Upper lobe of left lung (tissue), 6 donors: ENCODE measurements at regions not wholly inside any gene's neighbourhood (a gene's known extent, or its start where the extent isn't known, plus 50 kb on each side); places are given as distances from the start of the nearest gene placed in this dataset.
"Not testable (repeated sequence)": the region's sequence is repeated elsewhere in the genome, so short reads cannot be mapped to it uniquely, and the experiment has no call there.

Experiments used
- ATAC-seq, 2 donors: fragments of 200-7000 bp; cut with Tn5 transposase; one replicate each; pipeline ENCODE4 v1.9.1; 2022; ENCODE audit warnings: mild to moderate bottlenecking in 2 of 2, moderate library complexity in 2 of 2; ENCODE audit not compliant: low FRiP score in 2 of 2
- DNase-seq, 2 donors: peaks; one replicate each; pipeline ENCODE4 v3.0.0-alpha.2; 2019 to 2020
- H3K27ac ChIP-seq, 4 donors: fragments of 200-600 bp; sonication (generic); one replicate each; pipeline ENCODE4 v1.5.1; 2016 to 2019
- H3K27me3 ChIP-seq, 4 donors: fragments of 200-600 bp; sonication (generic); one replicate each; pipeline ENCODE4 v1.5.1; 2017 to 2019
- H3K36me3 ChIP-seq, 4 donors: fragments of 200-600 bp; sonication (generic); one replicate each; pipeline ENCODE4 v1.5.1; 2016 to 2019
- H3K4me1 ChIP-seq, 4 donors: fragments of 200-600 bp; sonication (generic); one replicate each; pipeline ENCODE4 v1.5.1; 2018 to 2019
- H3K4me3 ChIP-seq, 4 donors: fragments of 200-600 bp; sonication (generic); one replicate each; pipeline ENCODE4 v1.5.1; 2017 to 2019; ENCODE audit warnings: mild to moderate bottlenecking in 2 of 4, moderate library complexity in 1 of 4
- H3K9me3 ChIP-seq, 4 donors: fragments of 200-600 bp; sonication (generic); one replicate each; pipeline ENCODE4 v1.5.1; 2018 to 2019
- CTCF ChIP-seq, 6 experiments: fragments of 450-650 bp in 4 of 6; fragments of 200-600 bp in 2 of 6; sonication (generic) in 2 of 6; IDR thresholded peaks; one replicate each; pipeline ENCODE4 v1.5.1; 2016 to 2019; ENCODE audit warnings: antibody characterized with exemption in 6 of 6
- EP300 ChIP-seq, 4 donors: sonication (generic); formaldehyde crosslinking; IDR thresholded peaks; one replicate each; pipeline ENCODE4 v1.5.1; 2017; ENCODE audit warnings: antibody characterized with exemption in 4 of 4, control low read depth in 2 of 4
- POLR2A ChIP-seq, 4 donors: fragments of 450-650 bp; IDR thresholded peaks; one replicate each; pipeline ENCODE4 v1.5.1; 2016 to 2017; ENCODE audit warnings: antibody characterized with exemption in 4 of 4, mild to moderate bottlenecking in 2 of 4
- POLR2AphosphoS5 ChIP-seq, 2 donors: sonication (generic); formaldehyde crosslinking; IDR thresholded peaks; one replicate each; pipeline ENCODE4 v1.5.1; 2017; ENCODE audit warnings: antibody characterized with exemption in 2 of 2
- WGBS, 2 donors: methylation state at CpG; one replicate each; pipeline ENCODE4 v1.1.5; 2017 to 2018; 5-methylcytosine and 5-hydroxymethylcytosine counted together
- donor health status: DM: no; HTN: no; CAD: no; lungs with moderate emphysema.
- donor health status: DM: no; HTN: yes; CAD: no; lungs with severe emphysema.

GRCh38 chr12:68482014-68482413, 128.7 kb upstream of the RAP1B start:
- WGBS, 2 donors, result 84 to 93% methylated on average over 1 of the region's 1 CpG
- Histone ChIP-seq H3K4me1 (no peaks in the 10 kb centered on the region), H3K4me3 (no peak overlapping the region), H3K9me3 (no peaks in the 10 kb centered on the region), H3K27me3 (no peaks in the 10 kb centered on the region), H3K36me3 (no peaks in the 10 kb centered on the region), H3K27ac (no peak overlapping the region)
- ATAC-seq (no peak), DNase-seq (no peak)
- TF ChIP-seq POLR2AphosphoS5 (IDR thresholded peaks at IDR 0.05) (no peak), POLR2A (IDR thresholded peaks at IDR 0.05) (no peak), CTCF (IDR thresholded peaks at IDR 0.05) (no peak), EP300 (IDR thresholded peaks at IDR 0.05) (no peak)

- ATAC-seq (no peak), DNase-seq (peak in 1 of 2 donors; percentile 20)
- 84 to 93% methylated on average over 1 of the region's 1 CpG for WGBS, 2 donors
- H3K9me3 ChIP-seq, result no peaks in the 10 kb centered on the region
- H3K27me3 ChIP-seq, result no peaks in the 10 kb centered on the region
- no peaks in the 10 kb centered on the region for H3K4me1 ChIP-seq
- H3K4me3 ChIP-seq, result no peak overlapping the region
- no peaks in the 10 kb centered on the region for H3K36me3 ChIP-seq
- TF ChIP-seq EP300 (IDR thresholded peaks at IDR 0.05) (no peak), CTCF (IDR thresholded peaks at IDR 0.05) (no peak), POLR2A (IDR thresholded peaks at IDR 0.05) (no peak), POLR2AphosphoS5 (IDR thresholded peaks at IDR 0.05) (no peak)
- H3K27ac ChIP-seq, result no peak overlapping the region
Observed at GRCh38 chr12:68482660-68483059, 128.0 kb upstream of the RAP1B start.

- H3K27ac ChIP-seq, result no peak overlapping the region
Observed at GRCh38 chr12:68483592-68484383, 126.9 kb upstream of the RAP1B start.

GRCh38 chr12:68484578-68484977, 126.1 kb upstream of the RAP1B start:
- ATAC-seq, H3K4me3 ChIP-seq, H3K4me1 ChIP-seq, H3K27ac ChIP-seq, H3K36me3 ChIP-seq, H3K27me3 ChIP-seq, DNase-seq, H3K9me3 ChIP-seq: not testable (repeated sequence)
- 78 to 87% methylated on average over 5 to 6 of the region's 6 CpGs for WGBS, 2 donors

More at GRCh38 chr12:68483592-68484383, 126.9 kb upstream of the RAP1B start:
- TF ChIP-seq POLR2AphosphoS5 (IDR thresholded peaks at IDR 0.05), result no peak
- TF ChIP-seq CTCF (IDR thresholded peaks at IDR 0.05), result no peak
- no peak for TF ChIP-seq EP300 (IDR thresholded peaks at IDR 0.05)
- TF ChIP-seq POLR2A (IDR thresholded peaks at IDR 0.05), result no peak
- ATAC-seq (no peak), DNase-seq (no peak)
- H3K4me1 ChIP-seq, result no peaks in the 10 kb centered on the region
- H3K4me3 ChIP-seq, result no peak overlapping the region
- H3K27me3 ChIP-seq, result no peaks in the 10 kb centered on the region
- WGBS, 2 donors, result 85 to 91% methylated on average over 4 of the region's 4 CpGs
- H3K9me3 ChIP-seq, result no peaks in the 10 kb centered on the region
- no peaks in the 10 kb centered on the region for H3K36me3 ChIP-seq

- not testable (repeated sequence) for H3K36me3 ChIP-seq, H3K27me3 ChIP-seq, H3K4me1 ChIP-seq, DNase-seq, ATAC-seq, H3K4me3 ChIP-seq, H3K9me3 ChIP-seq, H3K27ac ChIP-seq
- WGBS, 2 donors, result 95 to 96% methylated on average over 6 of the region's 6 CpGs
Observed at GRCh38 chr12:68486449-68486848, 124.2 kb upstream of the RAP1B start.

GRCh38 chr12:68487721-68488309, 122.9 kb upstream of the RAP1B start:
- Histone ChIP-seq H3K27me3 (no peaks in the 10 kb centered on the region), H3K36me3 (no peaks in the 10 kb centered on the region), H3K4me3 (no peak overlapping the region), H3K4me1 (no peaks in the 10 kb centered on the region), H3K9me3 (no peaks in the 10 kb centered on the region), H3K27ac (no peak overlapping the region)
- DNase-seq (no peak), ATAC-seq (no peak)
- 82 to 87% methylated on average over 12 to 13 of the region's 13 CpGs for WGBS, 2 donors
- TF ChIP-seq POLR2AphosphoS5 (IDR thresholded peaks at IDR 0.05), result no peak
